Parathyroid adenoma (tissue), 2 donors: ENCODE measurements at regions not wholly inside any gene's neighbourhood (a gene's known extent, or its start where the extent isn't known, plus 50 kb on each side); places are given as distances from the start of the nearest gene placed in this dataset.

Source experiments
- H2AFZ ChIP-seq: fragments of 300-600 bp; sonication (generic); one replicate; pipeline ENCODE4 v1.7.0; 2017; ENCODE audit warnings: antibody characterized with exemption, mild to moderate bottlenecking
- H3K27ac ChIP-seq: fragments of 300-600 bp; sonication (generic); one replicate; pipeline ENCODE4 v1.7.0; 2017
- H3K27me3 ChIP-seq: fragments of 300-600 bp; sonication (generic); one replicate; pipeline ENCODE4 v1.7.0; 2017; ENCODE audit warnings: low read length; ENCODE audit not compliant: control insufficient read depth, insufficient read depth
- H3K36me3 ChIP-seq: fragments of 300-600 bp; sonication (generic); one replicate; pipeline ENCODE4 v1.7.0; 2017; ENCODE audit warnings: low read length; ENCODE audit not compliant: control insufficient read depth, insufficient read depth
- H3K4me1 ChIP-seq: fragments of 300-600 bp; sonication (generic); one replicate; pipeline ENCODE4 v1.7.0; 2017; ENCODE audit warnings: control low read depth
- H3K4me2 ChIP-seq: fragments of 300-600 bp; sonication (generic); one replicate; pipeline ENCODE4 v1.7.0; 2017; ENCODE audit warnings: low read length
- H3K4me3 ChIP-seq: fragments of 300-600 bp; sonication (generic); one replicate; pipeline ENCODE4 v1.7.0; 2017; ENCODE audit warnings: low read depth, low read length
- H3K79me2 ChIP-seq: fragments of 300-600 bp; sonication (generic); one replicate; pipeline ENCODE4 v1.7.0; 2017; ENCODE audit warnings: control low read depth
- H3K9ac ChIP-seq: fragments of 300-600 bp; sonication (generic); one replicate; pipeline ENCODE4 v1.7.0; 2017; ENCODE audit warnings: mild to moderate bottlenecking
- H3K9me3 ChIP-seq: fragments of 300-600 bp; sonication (generic); one replicate; pipeline ENCODE4 v1.7.0; 2017; ENCODE audit warnings: low read length; ENCODE audit not compliant: control insufficient read depth
- TF ChIP-seq, protein P1 (sequence below): fragments of 300-600 bp; sonication (generic); IDR thresholded peaks from one replicate; pipeline ENCODE4 v1.7.0; 2017; ENCODE audit warnings: antibody characterized with exemption, mild to moderate bottlenecking
- donor health status: primary hyperparathyroidism.

DNA sequence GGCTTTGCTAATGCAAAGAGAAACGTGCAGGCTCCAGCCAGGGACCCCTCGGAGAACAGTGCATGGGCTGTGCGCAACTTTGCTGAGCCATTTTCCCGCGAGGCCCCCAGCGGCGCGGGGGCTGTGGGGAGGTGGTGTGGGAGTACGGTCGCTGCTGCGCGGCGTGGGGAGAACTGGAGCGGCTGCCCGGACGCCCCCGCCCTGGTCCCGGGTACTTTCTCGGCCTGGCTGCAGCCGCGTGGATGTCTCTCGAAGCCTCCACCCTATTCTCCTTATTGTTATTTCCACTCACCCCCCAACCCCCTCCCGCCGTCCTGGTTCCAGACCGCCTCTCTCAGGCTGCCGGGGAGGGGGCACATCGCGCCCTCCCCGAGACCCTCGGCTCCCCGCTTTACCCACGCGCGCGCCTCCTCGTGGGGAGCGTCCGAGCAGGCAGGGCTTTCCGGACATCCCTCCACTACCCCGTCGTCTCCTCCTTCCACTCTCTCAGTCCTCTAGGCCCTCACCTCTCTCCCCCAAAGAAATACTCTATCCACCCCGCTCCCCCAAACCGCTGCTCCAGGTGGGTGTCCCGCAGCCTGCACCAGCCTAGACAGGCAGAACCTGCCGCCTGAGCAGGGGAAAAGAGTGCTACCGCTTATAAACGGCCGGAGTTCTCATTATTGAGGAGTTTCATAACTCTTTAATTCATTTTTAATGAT, 68.6 kb upstream of the TBCA start:
- H3K36me3 ChIP-seq = no peaks in the 10 kb centered on the region
- H3K4me3 ChIP-seq = no peak overlapping the region
- H3K4me1 ChIP-seq = no peaks in the 10 kb centered on the region
- no peak overlapping the region for H3K27ac ChIP-seq
- H3K9me3 ChIP-seq = no peaks in the 10 kb centered on the region
- no peaks in the 10 kb centered on the region for H3K79me2 ChIP-seq
- peak overlapping the region; percentile 31 for H3K4me2 ChIP-seq
- H3K27me3 ChIP-seq = no peaks in the 10 kb centered on the region
- H2AFZ ChIP-seq = peak overlapping the region; percentile 74
- no peak overlapping the region for H3K9ac ChIP-seq
- TF ChIP-seq, protein P1, sequence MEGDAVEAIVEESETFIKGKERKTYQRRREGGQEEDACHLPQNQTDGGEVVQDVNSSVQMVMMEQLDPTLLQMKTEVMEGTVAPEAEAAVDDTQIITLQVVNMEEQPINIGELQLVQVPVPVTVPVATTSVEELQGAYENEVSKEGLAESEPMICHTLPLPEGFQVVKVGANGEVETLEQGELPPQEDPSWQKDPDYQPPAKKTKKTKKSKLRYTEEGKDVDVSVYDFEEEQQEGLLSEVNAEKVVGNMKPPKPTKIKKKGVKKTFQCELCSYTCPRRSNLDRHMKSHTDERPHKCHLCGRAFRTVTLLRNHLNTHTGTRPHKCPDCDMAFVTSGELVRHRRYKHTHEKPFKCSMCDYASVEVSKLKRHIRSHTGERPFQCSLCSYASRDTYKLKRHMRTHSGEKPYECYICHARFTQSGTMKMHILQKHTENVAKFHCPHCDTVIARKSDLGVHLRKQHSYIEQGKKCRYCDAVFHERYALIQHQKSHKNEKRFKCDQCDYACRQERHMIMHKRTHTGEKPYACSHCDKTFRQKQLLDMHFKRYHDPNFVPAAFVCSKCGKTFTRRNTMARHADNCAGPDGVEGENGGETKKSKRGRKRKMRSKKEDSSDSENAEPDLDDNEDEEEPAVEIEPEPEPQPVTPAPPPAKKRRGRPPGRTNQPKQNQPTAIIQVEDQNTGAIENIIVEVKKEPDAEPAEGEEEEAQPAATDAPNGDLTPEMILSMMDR = no peak

DNA sequence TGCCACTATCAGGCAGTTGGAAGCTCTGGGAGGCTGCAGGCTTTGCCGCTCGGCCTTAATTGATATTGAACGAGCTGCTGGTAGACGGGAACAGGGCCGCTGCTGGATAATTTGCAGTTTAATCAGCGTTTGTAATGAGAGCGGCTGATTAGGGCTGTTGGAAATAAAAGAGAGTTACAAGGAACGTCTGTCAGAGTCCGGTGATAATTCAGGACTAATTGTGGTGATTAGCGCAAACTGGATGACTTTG, 68.2 kb upstream of the TBCA start:
- Histone ChIP-seq H3K4me2 (peak overlapping the region; percentile 31), H3K4me1 (no peaks in the 10 kb centered on the region), H3K27me3 (no peaks in the 10 kb centered on the region), H3K27ac (no peak overlapping the region), H2AFZ (peak overlapping the region; percentile 74), H3K4me3 (no peak overlapping the region), H3K79me2 (no peaks in the 10 kb centered on the region), H3K9me3 (no peaks in the 10 kb centered on the region), H3K36me3 (no peaks in the 10 kb centered on the region), H3K9ac (no peak overlapping the region)
- TF ChIP-seq, protein P1 = no peak

DNA sequence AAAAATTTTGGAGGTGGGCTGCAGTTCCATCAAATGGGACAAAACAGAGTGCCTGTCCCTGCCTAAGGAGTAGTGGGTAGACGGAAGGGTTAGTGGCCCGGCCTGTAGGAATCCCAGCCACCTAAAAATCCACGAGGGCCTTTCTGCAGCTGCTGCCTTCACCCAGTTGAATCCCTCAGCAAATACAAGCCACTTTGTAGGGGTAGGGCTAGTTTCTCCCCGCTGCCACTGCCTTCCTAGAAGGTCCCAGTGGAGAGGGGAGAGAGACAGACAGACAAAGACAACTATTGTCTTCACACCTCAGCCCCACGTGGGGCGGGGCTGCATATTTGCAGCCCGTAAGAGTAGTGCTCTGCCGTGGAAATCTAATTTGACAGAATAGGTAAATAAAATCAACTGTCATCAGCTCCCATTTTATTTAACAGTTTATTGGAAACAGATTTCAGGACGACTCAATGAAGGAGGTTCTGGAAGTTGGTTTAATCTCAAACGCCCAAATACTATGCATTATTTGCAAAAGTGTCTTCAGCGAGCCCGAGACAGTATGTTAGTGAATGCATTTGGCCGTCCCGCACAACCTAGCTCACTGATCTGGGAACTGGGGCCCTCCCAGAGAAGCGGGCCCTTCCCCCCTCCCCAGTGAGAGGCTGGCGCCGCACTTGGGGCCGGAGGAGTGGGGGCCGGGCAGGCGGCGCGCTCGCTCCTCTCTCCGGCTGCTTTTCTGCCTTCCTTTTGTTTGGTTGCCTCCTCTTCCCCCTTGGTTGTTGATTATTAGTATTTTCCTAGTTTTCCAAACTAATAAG, 67.6 kb upstream of the TBCA start:
- H3K4me1 ChIP-seq = no peaks in the 10 kb centered on the region
- no peaks in the 10 kb centered on the region for H3K9me3 ChIP-seq
- no peak overlapping the region for H3K27ac ChIP-seq
- TF ChIP-seq, protein P1 = no peak
- H3K4me2 ChIP-seq = no peak overlapping the region
- H3K4me3 ChIP-seq = no peak overlapping the region
- peak overlapping the region; percentile 74 for H2AFZ ChIP-seq
- H3K9ac ChIP-seq = no peak overlapping the region
- H3K36me3 ChIP-seq = no peaks in the 10 kb centered on the region
- H3K27me3 ChIP-seq = no peaks in the 10 kb centered on the region
- H3K79me2 ChIP-seq = no peaks in the 10 kb centered on the region

DNA sequence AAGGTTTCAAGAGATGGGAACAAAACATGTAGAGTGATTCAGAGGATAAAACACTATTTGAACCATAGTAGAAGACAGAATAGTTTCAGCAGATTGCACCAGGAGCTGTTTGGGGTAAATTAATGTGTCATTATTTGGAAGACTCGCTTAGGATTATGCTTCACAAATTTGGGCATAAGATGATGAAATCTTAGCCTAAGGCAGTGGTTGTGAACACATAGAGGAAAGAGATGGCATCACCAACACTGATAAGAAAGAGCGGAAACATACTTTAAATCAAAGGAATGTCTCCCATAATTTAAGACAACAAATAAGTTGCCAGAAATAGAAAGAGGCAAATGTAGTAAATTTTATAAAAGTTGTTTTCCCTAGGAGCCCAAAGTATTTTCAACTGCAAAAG, 66.1 kb upstream of the TBCA start:
- Histone ChIP-seq H3K27me3 (no peaks in the 10 kb centered on the region), H3K4me3 (no peak overlapping the region), H3K9me3 (no peaks in the 10 kb centered on the region), H3K79me2 (no peaks in the 10 kb centered on the region), H3K4me1 (no peaks in the 10 kb centered on the region), H3K4me2 (no peak overlapping the region), H3K27ac (no peak overlapping the region), H2AFZ (no peak overlapping the region), H3K36me3 (no peaks in the 10 kb centered on the region), H3K9ac (no peak overlapping the region)
- TF ChIP-seq, protein P1 = no peak

DNA sequence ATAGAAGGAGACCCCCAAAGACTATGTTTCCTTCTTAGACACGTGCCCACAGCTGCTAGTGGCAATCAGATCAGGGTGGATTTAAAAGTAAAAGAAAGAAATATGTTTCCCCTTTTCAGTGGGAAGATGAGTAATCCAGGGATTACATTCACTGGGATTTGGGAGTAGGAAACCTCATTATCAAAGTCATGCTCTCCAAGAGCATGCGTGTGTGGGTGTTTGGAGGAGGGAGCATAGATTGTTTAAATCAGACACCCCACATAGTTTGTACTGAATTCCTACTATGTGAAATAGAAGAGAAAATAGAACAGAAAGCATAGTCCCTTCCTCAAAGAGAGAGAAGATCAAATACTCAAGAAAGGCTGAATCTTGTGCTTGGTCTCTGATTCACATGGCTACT, 65.5 kb upstream of the TBCA start:
- H3K27me3 ChIP-seq = no peaks in the 10 kb centered on the region
- TF ChIP-seq, protein P1 = no peak

More for the DNA sequence above, 65.5 kb upstream of the TBCA start:
- Histone ChIP-seq H3K4me1 (no peaks in the 10 kb centered on the region), H3K36me3 (no peaks in the 10 kb centered on the region), H2AFZ (no peak overlapping the region), H3K27ac (no peak overlapping the region), H3K9ac (no peak overlapping the region), H3K9me3 (no peaks in the 10 kb centered on the region), H3K4me3 (no peak overlapping the region), H3K79me2 (no peaks in the 10 kb centered on the region), H3K4me2 (no peak overlapping the region)
